A549 (cell line): ENCODE measurements at regions not wholly inside any gene's neighbourhood (a gene's known extent, or its start where the extent isn't known, plus 50 kb on each side); places are given as distances from the start of the nearest gene placed in this dataset.

ENCODE experiments used
- KDM1A ChIP-seq: fragments of 200-600 bp; sonication (generic); IDR thresholded peaks from 2 replicates; pipeline ENCODE4 v1.6.1; 2016; ENCODE audit warnings: low read depth, mild to moderate bottlenecking
- TF ChIP-seq, protein P1 (sequence below): IDR thresholded peaks from 2 replicates; pipeline ENCODE4 v1.6.1; 2012

GRCh38 chr15:93524432-93524831, 435.4 kb upstream of the RGMA start:
- TF ChIP-seq, protein P1, sequence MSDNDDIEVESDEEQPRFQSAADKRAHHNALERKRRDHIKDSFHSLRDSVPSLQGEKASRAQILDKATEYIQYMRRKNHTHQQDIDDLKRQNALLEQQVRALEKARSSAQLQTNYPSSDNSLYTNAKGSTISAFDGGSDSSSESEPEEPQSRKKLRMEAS: no peak
- TF ChIP-seq KDM1A: no peak
